GM12878 (cell line): ENCODE measurements at regions not wholly inside any gene's neighbourhood (a gene's known extent, or its start where the extent isn't known, plus 50 kb on each side); places are given as distances from the start of the nearest gene placed in this dataset.

Source experiments
- ATF7 ChIP-seq: fragments of 450-650 bp; IDR thresholded peaks from 2 replicates; pipeline ENCODE4 v1.6.1; 2016; ENCODE audit warnings: low read depth, mild to moderate bottlenecking
- CHD1 ChIP-seq: IDR thresholded peaks from 2 replicates; pipeline ENCODE4 v1.6.1; 2012; ENCODE audit warnings: low read depth, low read length, improper control_type of control experiment
- EP300 ChIP-seq, 2 experiments: fragments of 150-350 bp in 1 of 2; IDR thresholded peaks; 2 replicates each; pipeline ENCODE4 v1.6.1; 2011 to 2012; ENCODE audit warnings: low read depth in 2 of 2, low read length in 2 of 2, borderline replicate concordance in 1 of 2, improper control_type of control experiment in 1 of 2, inconsistent platforms in 1 of 2; ENCODE audit not compliant: control insufficient read depth in 1 of 2
- FOXM1 ChIP-seq: IDR thresholded peaks from 2 replicates; pipeline ENCODE4 v1.6.1; 2012; ENCODE audit warnings: low read depth, mild to moderate bottlenecking, inconsistent platforms, low read length, moderate library complexity
- JUND ChIP-seq: IDR thresholded peaks from 2 replicates; pipeline ENCODE4 v1.6.1; 2012; ENCODE audit warnings: low read depth, mild to moderate bottlenecking, low read length, improper control_type of control experiment, moderate library complexity
- MTA3 ChIP-seq: IDR thresholded peaks from 2 replicates; pipeline ENCODE4 v1.6.1; 2012; ENCODE audit warnings: low read length, inconsistent platforms, borderline replicate concordance
- NBN ChIP-seq: fragments of 450-650 bp; IDR thresholded peaks from 2 replicates; pipeline ENCODE4 v1.6.1; 2016
- NRF1 ChIP-seq: conservative IDR thresholded peaks from 2 replicates; pipeline ENCODE4 v1.6.1; 2011; ENCODE audit warnings: mild to moderate bottlenecking, low read depth, low read length, improper control_type of control experiment
- POLR2AphosphoS5 ChIP-seq: IDR thresholded peaks from 2 replicates; pipeline ENCODE4 v1.6.1; 2011; ENCODE audit warnings: mild to moderate bottlenecking, low read length, inconsistent platforms
- SMC3 ChIP-seq: IDR thresholded peaks from 2 replicates; pipeline ENCODE4 v1.6.1; 2011; ENCODE audit warnings: low read length, improper control_type of control experiment, borderline replicate concordance
- USF2 ChIP-seq: IDR thresholded peaks from 2 replicates; pipeline ENCODE4 v1.6.1; 2011; ENCODE audit warnings: low read depth, low read length, improper control_type of control experiment, borderline replicate concordance
- YY1 ChIP-seq: IDR thresholded peaks from 2 replicates; pipeline ENCODE4 v1.6.1; 2011; ENCODE audit warnings: low read depth, mild to moderate bottlenecking, low read length
- ZBTB40 ChIP-seq: fragments of 450-650 bp; IDR thresholded peaks from 2 replicates; pipeline ENCODE4 v1.6.1; 2016; ENCODE audit warnings: mild to moderate bottlenecking, moderate library complexity, borderline replicate concordance

- no peak for TF ChIP-seq MTA3
- no peak for TF ChIP-seq SMC3
- no peak for TF ChIP-seq POLR2AphosphoS5
- TF ChIP-seq FOXM1, result no peak
- TF ChIP-seq CHD1, result no peak
- no peak for TF ChIP-seq JUND
- TF ChIP-seq NBN, result no peak
- no peak for TF ChIP-seq NRF1
- TF ChIP-seq EP300 (IDR thresholded peaks at IDR 0.05; ENCODE audit: borderline replicate concordance in 1 of 2, control insufficient read depth in 1 of 2, low read depth in 2 of 2, low read length in 2 of 2), result no peak
- no peak for TF ChIP-seq YY1
- no peak for TF ChIP-seq ATF7
- no peak for TF ChIP-seq ZBTB40
- no peak for TF ChIP-seq USF2
These were observed 443.9 kb upstream of the ZNF804A start for GRCh38 chr2:184154438-184154837.
